Spleen (tissue), 11 donors: ENCODE measurements at regions not wholly inside any gene's neighbourhood (a gene's known extent, or its start where the extent isn't known, plus 50 kb on each side); places are given as distances from the start of the nearest gene placed in this dataset.
"Not testable (repeated sequence)": the region's sequence is repeated elsewhere in the genome, so short reads cannot be mapped to it uniquely, and the experiment has no call there.

Experiments used
- DNase-seq: peaks from one replicate; pipeline ENCODE4 v3.0.0-alpha.2; 2020
- H3K27ac ChIP-seq, 8 donors: fragments of 200-600 bp; sonication (generic) in 7 of 8; 1 replicate in 4 of 8; 2 replicates in 4 of 8; pipeline versions ENCODE4 v1.5.0 to v1.8.0; 2016 to 2021; ENCODE audit warnings: inconsistent platforms in 4 of 8, mild to moderate bottlenecking in 4 of 8, moderate library complexity in 1 of 8
- H3K27me3 ChIP-seq, 7 donors: fragments of 200-600 bp; sonication (generic) in 6 of 7; replicated peaks in 1 of 7; 1 replicate in 4 of 7; 2 replicates in 3 of 7; pipeline versions ENCODE4 v1.5.0 to v1.8.0; 2016 to 2021; ENCODE audit warnings: inconsistent platforms in 3 of 7, mild to moderate bottlenecking in 1 of 7
- H3K36me3 ChIP-seq, 6 donors: fragments of 200-600 bp; sonication (generic) in 5 of 6; 1 replicate in 4 of 6; 2 replicates in 2 of 6; pipeline versions ENCODE4 v1.5.0 to v1.8.0; 2016 to 2021; ENCODE audit warnings: inconsistent platforms in 2 of 6
- H3K4me1 ChIP-seq, 6 donors: fragments of 200-600 bp; sonication (generic) in 5 of 6; 1 replicate in 3 of 6; 2 replicates in 3 of 6; pipeline versions ENCODE4 v1.5.0 to v1.8.0; 2016 to 2021; ENCODE audit warnings: inconsistent platforms in 3 of 6
- H3K4me3 ChIP-seq, 8 donors: fragments of 200-600 bp; sonication (generic) in 7 of 8; 1 replicate in 4 of 8; 2 replicates in 4 of 8; pipeline versions ENCODE4 v1.5.0 to v1.8.0; 2016 to 2021; ENCODE audit warnings: inconsistent platforms in 4 of 8, mild to moderate bottlenecking in 4 of 8, moderate library complexity in 2 of 8
- H3K9me3 ChIP-seq, 8 donors: fragments of 200-600 bp; sonication (generic) in 7 of 8; 1 replicate in 4 of 8; 2 replicates in 4 of 8; pipeline versions ENCODE4 v1.5.0 to v1.8.0; 2016 to 2021; ENCODE audit warnings: inconsistent platforms in 4 of 8
- CTCF ChIP-seq, 11 experiments: fragments of 200-600 bp in 7 of 11; fragments of 450-650 bp in 4 of 11; sonication (generic) in 4 of 11; IDR thresholded peaks in 8 of 11; conservative IDR thresholded peaks in 3 of 11; 1 replicate in 7 of 11; 2 replicates in 4 of 11; pipeline versions ENCODE4 v1.4.0 to v1.8.0; 2016 to 2021; ENCODE audit warnings: antibody characterized with exemption in 11 of 11, inconsistent platforms in 4 of 11, mild to moderate bottlenecking in 1 of 11
- POLR2A ChIP-seq, 3 donors: fragments of 450-650 bp; IDR thresholded peaks; one replicate each; pipeline ENCODE4 v1.5.1; 2017; ENCODE audit warnings: antibody characterized with exemption in 3 of 3, mild to moderate bottlenecking in 1 of 3
- POLR2AphosphoS5 ChIP-seq, 3 donors: sonication (generic); formaldehyde crosslinking; IDR thresholded peaks; one replicate each; pipeline ENCODE4 v1.5.1; 2017; ENCODE audit warnings: antibody characterized with exemption in 3 of 3
- WGBS, 5 donors: extraction: QIAGEN DNeasy Blood & Tissue Kit in 3 of 5; methylation state at CpG; one replicate each; pipeline versions ENCODE4 v1.1.5 to v1.1.7; 2013 to 2018; 5-methylcytosine and 5-hydroxymethylcytosine counted together
- intact Hi-C: fragments of 100-400 bp; cut with DNase I; formaldehyde crosslinking; loops from one replicate; pipeline ENCODE4 v1.15.0; 2023; ENCODE audit warnings: low total_unique reads
- donor health status: healthy with polysubstance abuse.
- donor health status: DM: no; HTN: no; CAD: no; lungs with moderate emphysema.
- donor health status: DM: no; HTN: no; CAD: no.
- donor health status: Bipolar disorder and iron deficiency.
- donor health status: healthy.
- donor health status: DM: no; HTN: no; CAD: no.
- donor health status: DM: yes; HTN: yes; CAD: no.

GRCh38 chr13:18238586-18238985 lies 943.0 kb downstream of the TUBA3C start:
- peaks cover 0 to 65% (median 17%) of the 10 kb centered on the region in 8 donors for H3K9me3 ChIP-seq
- DNase-seq, H3K27ac ChIP-seq, H3K27me3 ChIP-seq, H3K4me1 ChIP-seq, H3K4me3 ChIP-seq, H3K36me3 ChIP-seq, intact Hi-C loops: not testable (repeated sequence)
- 38 to 74% (median 68%) methylated on average over 5 of the region's 5 CpGs for WGBS, 5 donors

DNA sequence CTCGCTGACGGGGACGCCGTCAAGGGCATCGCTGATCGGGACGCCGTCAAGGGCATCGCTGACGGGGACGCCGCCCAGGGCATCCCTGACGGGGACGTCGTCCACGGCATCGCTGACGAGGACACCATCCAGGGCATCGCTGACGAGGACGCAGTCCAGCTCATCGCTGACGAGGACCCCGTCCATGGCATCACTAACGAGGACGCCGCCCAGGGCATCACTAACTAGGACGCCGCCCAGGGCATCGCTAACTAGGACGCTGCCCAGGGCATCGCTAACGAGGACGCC lies 945.2 kb downstream of the TUBA3C start:
- Histone ChIP-seq H3K27me3 (no peaks in the 10 kb centered on the region), H3K27ac (no peak overlapping the region), H3K36me3 (no peaks in the 10 kb centered on the region), H3K4me3 (no peak overlapping the region), H3K4me1 (no peaks in the 10 kb centered on the region), H3K9me3 (peaks cover 0 to 64% (median 20%) of the 10 kb centered on the region in 8 donors)
- TF ChIP-seq POLR2AphosphoS5 (IDR thresholded peaks at IDR 0.05) (no peak), POLR2A (IDR thresholded peaks at IDR 0.05) (no peak), CTCF (IDR thresholded peaks at IDR 0.05 in 8 of 11, conservative IDR thresholded peaks at IDR 0.05 in 3 of 11) (no peak)
- 60 to 95% (median 92%) methylated on average over 1 to 34 of the region's 34 CpGs for WGBS, 5 donors
- intact Hi-C loops: no loop called here
- DNase-seq: no peak

DNA sequence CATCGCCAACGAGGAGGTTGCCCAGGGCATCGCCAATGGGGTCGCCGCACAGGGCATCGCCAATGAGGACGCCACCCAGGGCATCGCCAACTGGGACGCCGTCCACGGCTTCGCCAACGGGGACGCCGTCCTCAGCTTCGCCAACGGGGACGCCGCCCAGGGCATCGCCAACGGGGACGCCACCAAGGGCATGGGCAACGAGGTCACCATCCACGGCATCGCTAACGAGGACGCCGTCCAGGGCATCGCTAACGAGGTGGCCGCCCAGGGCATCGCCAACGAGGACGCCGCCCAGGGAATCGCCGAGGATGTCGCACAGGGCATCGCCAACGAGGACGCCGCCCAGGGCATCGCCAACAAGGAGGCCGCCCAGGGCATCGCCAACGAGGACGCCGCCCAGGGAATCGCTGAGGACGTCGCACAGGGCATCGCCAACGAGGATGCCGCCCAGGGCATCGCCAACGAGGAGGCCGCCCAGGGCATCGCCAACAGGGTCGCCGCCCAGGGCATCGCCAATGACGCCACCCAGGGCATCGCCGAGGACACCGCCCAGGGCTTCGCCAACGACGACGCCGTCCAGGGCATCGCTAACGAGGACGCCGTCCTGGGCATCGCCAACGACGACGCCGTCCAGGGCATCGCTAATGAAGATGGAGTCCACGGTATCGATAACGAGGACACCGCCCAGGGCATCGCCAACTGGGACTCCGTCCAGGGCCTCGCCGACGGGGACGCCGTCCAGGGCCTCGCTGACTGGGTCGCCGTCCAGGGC lies 945.7 kb downstream of the TUBA3C start:
- Histone ChIP-seq H3K36me3 (no peaks in the 10 kb centered on the region), H3K4me1 (no peaks in the 10 kb centered on the region), H3K27me3 (no peaks in the 10 kb centered on the region), H3K9me3 (peaks cover 0 to 63% (median 20%) of the 10 kb centered on the region in 8 donors), H3K4me3 (no peak overlapping the region), H3K27ac (no peak overlapping the region)
- DNase-seq: no peak
- WGBS, 5 donors: 90 to 99% (median 96%) methylated on average over 17 to 94 of the region's 94 CpGs
- TF ChIP-seq POLR2AphosphoS5 (IDR thresholded peaks at IDR 0.05) (no peak), CTCF (IDR thresholded peaks at IDR 0.05 in 8 of 11, conservative IDR thresholded peaks at IDR 0.05 in 3 of 11) (no peak), POLR2A (IDR thresholded peaks at IDR 0.05) (no peak)
- intact Hi-C loops: no loop called here

DNA sequence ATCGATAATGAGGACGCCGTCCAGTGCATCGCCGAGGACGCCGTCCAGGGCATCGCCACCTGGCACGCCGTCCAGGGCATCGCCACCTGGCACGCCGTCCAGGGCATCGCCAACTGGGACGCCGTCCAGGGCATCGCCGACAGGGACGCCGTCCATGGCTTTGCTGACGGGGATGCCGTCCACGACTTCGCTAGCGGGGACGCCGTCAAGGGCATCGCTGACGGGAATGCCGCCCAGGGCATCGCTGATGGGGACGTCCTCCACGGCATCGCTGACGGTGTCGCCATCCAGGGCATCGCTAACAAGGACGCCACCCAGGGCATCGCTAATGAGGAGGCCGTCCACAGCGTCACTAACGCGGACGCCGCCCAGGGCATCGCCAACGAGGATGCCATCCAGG lies 946.5 kb downstream of the TUBA3C start:
- no peaks in the 10 kb centered on the region for H3K4me1 ChIP-seq
- H3K4me3 ChIP-seq: no peak overlapping the region
- 93 to 98% (median 97%) methylated on average over 17 to 47 of the region's 47 CpGs for WGBS, 5 donors
- no peaks in the 10 kb centered on the region for H3K27me3 ChIP-seq
- no peak for TF ChIP-seq CTCF (IDR thresholded peaks at IDR 0.05 in 8 of 11, conservative IDR thresholded peaks at IDR 0.05 in 3 of 11)
- no peak for TF ChIP-seq POLR2AphosphoS5 (IDR thresholded peaks at IDR 0.05)
- TF ChIP-seq POLR2A (IDR thresholded peaks at IDR 0.05): no peak
- no peak for DNase-seq
- H3K27ac ChIP-seq: no peak overlapping the region
- no peaks in the 10 kb centered on the region for H3K36me3 ChIP-seq
- intact Hi-C loops: no loop called here
- peaks cover 0 to 63% (median 20%) of the 10 kb centered on the region in 8 donors for H3K9me3 ChIP-seq

- intact Hi-C loops, DNase-seq, H3K36me3 ChIP-seq, H3K4me1 ChIP-seq, H3K27me3 ChIP-seq, H3K27ac ChIP-seq, H3K4me3 ChIP-seq: not testable (repeated sequence)
- WGBS, 5 donors: 60 to 97% (median 96%) methylated on average over 1 to 56 of the region's 56 CpGs
- H3K9me3 ChIP-seq: peaks cover 0 to 63% (median 20%) of the 10 kb centered on the region in 8 donors
Measured at GRCh38 chr13:18234451-18234850, 947.2 kb downstream of the TUBA3C start.
